ENCODE measurements at regions not wholly inside any gene's neighbourhood (a gene's known extent, or its start where the extent isn't known, plus 50 kb on each side); places are given as distances from the start of the nearest gene placed in this dataset.

GRCh38 chr13:47790755-47791154 is 210.3 kb downstream of the SUCLA2 start:
- TF ChIP-seq CTCF (IDR thresholded peaks at IDR 0.05; ENCODE audit: insufficient read depth, low read length, severe bottlenecking), result no peak
- Histone ChIP-seq H3K36me3 (ENCODE audit: control insufficient read depth, insufficient read depth, low read length) (no peaks in the 10 kb centered on the region), H3K4me3 (ENCODE audit: low read depth, low read length) (no peak overlapping the region), H3K27me3 (ENCODE audit: control insufficient read depth, insufficient read depth, low read length) (no peaks in the 10 kb centered on the region)
- DNase-seq (ENCODE audit: low read depth) (no peak), FAIRE-seq (no peak)

- H3K4me3 ChIP-seq (ENCODE audit: low read depth, low read length), result no peak overlapping the region
- no peak for TF ChIP-seq CTCF (IDR thresholded peaks at IDR 0.05; ENCODE audit: insufficient read depth, low read length, severe bottlenecking)
- H3K27me3 ChIP-seq (ENCODE audit: control insufficient read depth, insufficient read depth, low read length), result no peaks in the 10 kb centered on the region
- FAIRE-seq (no peak), DNase-seq (ENCODE audit: low read depth) (peak; percentile 3)
- H3K36me3 ChIP-seq (ENCODE audit: control insufficient read depth, insufficient read depth, low read length), result no peaks in the 10 kb centered on the region
Measured at GRCh38 chr13:47788844-47789243, 212.2 kb downstream of the SUCLA2 start.

GRCh38 chr13:47774671-47774994 is 226.4 kb downstream of the SUCLA2 start:
- no peaks in the 10 kb centered on the region for H3K27me3 ChIP-seq (ENCODE audit: control insufficient read depth, insufficient read depth, low read length)
- no peak for TF ChIP-seq CTCF (IDR thresholded peaks at IDR 0.05; ENCODE audit: insufficient read depth, low read length, severe bottlenecking)
- no peaks in the 10 kb centered on the region for H3K36me3 ChIP-seq (ENCODE audit: control insufficient read depth, insufficient read depth, low read length)
- no peak for DNase-seq (ENCODE audit: low read depth)
- no peak for FAIRE-seq
- no peak overlapping the region for H3K4me3 ChIP-seq (ENCODE audit: low read depth, low read length)

- Histone ChIP-seq H3K4me3 (ENCODE audit: low read depth, low read length) (no peak overlapping the region), H3K36me3 (ENCODE audit: control insufficient read depth, insufficient read depth, low read length) (no peaks in the 10 kb centered on the region), H3K27me3 (ENCODE audit: control insufficient read depth, insufficient read depth, low read length) (no peaks in the 10 kb centered on the region)
- no peak for TF ChIP-seq CTCF (IDR thresholded peaks at IDR 0.05; ENCODE audit: insufficient read depth, low read length, severe bottlenecking)
- FAIRE-seq (no peak), DNase-seq (ENCODE audit: low read depth) (no peak)
Measured at GRCh38 chr13:47764817-47765216, 236.3 kb downstream of the SUCLA2 start.

GRCh38 chr13:47757466-47758080 is 243.5 kb downstream of the SUCLA2 start:
- no peak for TF ChIP-seq CTCF (IDR thresholded peaks at IDR 0.05; ENCODE audit: insufficient read depth, low read length, severe bottlenecking)
- FAIRE-seq (no peak), DNase-seq (ENCODE audit: low read depth) (no peak)
- Histone ChIP-seq H3K27me3 (ENCODE audit: control insufficient read depth, insufficient read depth, low read length) (no peaks in the 10 kb centered on the region), H3K36me3 (ENCODE audit: control insufficient read depth, insufficient read depth, low read length) (no peaks in the 10 kb centered on the region), H3K4me3 (ENCODE audit: low read depth, low read length) (no peak overlapping the region)

- H3K4me3 ChIP-seq (ENCODE audit: low read depth, low read length), result no peak overlapping the region
- TF ChIP-seq CTCF (IDR thresholded peaks at IDR 0.05; ENCODE audit: insufficient read depth, low read length, severe bottlenecking), result no peak
- FAIRE-seq, result no peak
Measured at GRCh38 chr13:47747901-47748300, 253.2 kb downstream of the SUCLA2 start.

More at GRCh38 chr13:47747901-47748300, 253.2 kb downstream of the SUCLA2 start:
- H3K36me3 ChIP-seq (ENCODE audit: control insufficient read depth, insufficient read depth, low read length), result no peaks in the 10 kb centered on the region
- H3K27me3 ChIP-seq (ENCODE audit: control insufficient read depth, insufficient read depth, low read length), result no peaks in the 10 kb centered on the region
- no peak for DNase-seq (ENCODE audit: low read depth)
